IMR-90 (cell line): ENCODE measurements at regions not wholly inside any gene's neighbourhood (a gene's known extent, or its start where the extent isn't known, plus 50 kb on each side); places are given as distances from the start of the nearest gene placed in this dataset.
A peak's percentile ranks its signal among the peaks of the same experiment; 100 is the strongest.

Source experiments
- CEBPB ChIP-seq: IDR thresholded peaks from 2 replicates; pipeline ENCODE4 v1.6.1; 2012; ENCODE audit warnings: low read depth, low read length, improper control_type of control experiment
- CHD1 ChIP-seq: IDR thresholded peaks from 2 replicates; pipeline ENCODE4 v1.6.1; 2012; ENCODE audit warnings: low read depth, low read length, improper control_type of control experiment
- CTCF ChIP-seq: conservative IDR thresholded peaks from 2 replicates; pipeline ENCODE4 v1.5.1; 2012; ENCODE audit warnings: mild to moderate bottlenecking, low read depth, low read length, improper control_type of control experiment
- ELK1 ChIP-seq: fragments of 150-350 bp; IDR thresholded peaks from 2 replicates; pipeline ENCODE4 v1.6.1; 2016; ENCODE audit warnings: low read depth, mild to moderate bottlenecking, low read length, moderate library complexity, borderline replicate concordance
- FOS ChIP-seq: fragments of 150-350 bp; IDR thresholded peaks from 2 replicates; pipeline ENCODE4 v1.6.1; 2016; ENCODE audit warnings: low read depth, low read length
- MXI1 ChIP-seq: IDR thresholded peaks from 2 replicates; pipeline ENCODE4 v1.6.1; 2012; ENCODE audit warnings: low read depth, mild to moderate bottlenecking, low read length, moderate library complexity, borderline replicate concordance
- POLR2A ChIP-seq: IDR thresholded peaks from 2 replicates; pipeline ENCODE4 v1.6.1; 2012; ENCODE audit warnings: mild to moderate bottlenecking, low read depth, low read length
- RAD21 ChIP-seq: IDR thresholded peaks from 2 replicates; pipeline ENCODE4 v1.6.1; 2012; ENCODE audit warnings: low read length, improper control_type of control experiment
- RCOR1 ChIP-seq: IDR thresholded peaks from 2 replicates; pipeline ENCODE4 v1.6.1; 2012; ENCODE audit warnings: mild to moderate bottlenecking, low read length, improper control_type of control experiment; ENCODE audit not compliant: insufficient replicate concordance
- RFX5 ChIP-seq: IDR thresholded peaks from 2 replicates; pipeline ENCODE4 v1.8.0; 2012; ENCODE audit warnings: low read depth, mild to moderate bottlenecking, low read length, moderate library complexity
- SMC3 ChIP-seq: fragments of 150-350 bp; IDR thresholded peaks from 2 replicates; pipeline ENCODE4 v1.6.1; 2016; ENCODE audit warnings: low read depth, mild to moderate bottlenecking, antibody characterized with exemption, low read length, moderate library complexity
- USF2 ChIP-seq: fragments of 150-350 bp; IDR thresholded peaks from 2 replicates; pipeline ENCODE4 v1.6.1; 2017; ENCODE audit warnings: mild to moderate bottlenecking, antibody characterized with exemption, low read length, low read depth

- no peak for TF ChIP-seq POLR2A
- no peak for TF ChIP-seq CTCF
- no peak for TF ChIP-seq MXI1
- TF ChIP-seq USF2, result no peak
- no peak for TF ChIP-seq RAD21
- no peak for TF ChIP-seq ELK1
- TF ChIP-seq RCOR1, result no peak
- TF ChIP-seq CHD1, result no peak
- 0 out of 2 replicates have a peak, but pooled peaks have one; percentile 23 for TF ChIP-seq CEBPB
- no peak for TF ChIP-seq RFX5
- no peak for TF ChIP-seq SMC3
- TF ChIP-seq FOS, result no peak
Measured at GRCh38 chr2:52454962-52455361, 1312.6 kb upstream of the CHAC2 start.
